CD14-positive monocyte (primary cell): ENCODE measurements at regions not wholly inside any gene's neighbourhood (a gene's known extent, or its start where the extent isn't known, plus 50 kb on each side); places are given as distances from the start of the nearest gene placed in this dataset.
"Not testable (repeated sequence)": the region's sequence is repeated elsewhere in the genome, so short reads cannot be mapped to it uniquely, and the experiment has no call there.

Source experiments
- DNase-seq, 3 donors: peaks; one replicate each; pipeline ENCODE4 v3.0.0-alpha.2; 2011 to 2022
- H2AFZ ChIP-seq: 2 replicates; pipeline ENCODE4 v1.6.0; 2012; ENCODE audit warnings: mild to moderate bottlenecking, low read depth, low read length, inconsistent platforms; ENCODE audit not compliant: insufficient read depth, poor library complexity, severe bottlenecking
- H3K27ac ChIP-seq, 2 donors: 1 replicate in 1 of 2; 2 replicates in 1 of 2; pipeline ENCODE4 v1.5.1; 2012 to 2013; ENCODE audit warnings: low read length in 2 of 2, control low read depth in 1 of 2, inconsistent platforms in 1 of 2, low read depth in 1 of 2, mild to moderate bottlenecking in 1 of 2
- H3K27me3 ChIP-seq, 2 donors: one replicate each; pipeline versions ENCODE4 v1.6.0 to v1.6.1; 2011 to 2013; ENCODE audit warnings: low read length in 2 of 2; ENCODE audit not compliant: control insufficient read depth in 2 of 2, insufficient read depth in 2 of 2
- H3K36me3 ChIP-seq, 2 donors: replicated peaks in 1 of 2; 1 replicate in 1 of 2; 2 replicates in 1 of 2; pipeline versions ENCODE4 v1.5.1 to v1.6.1; 2012 to 2013; ENCODE audit warnings: low read length in 2 of 2, control low read depth in 1 of 2, inconsistent platforms in 1 of 2, mild to moderate bottlenecking in 1 of 2; ENCODE audit not compliant: insufficient read depth in 2 of 2, control insufficient read depth in 1 of 2
- H3K4me1 ChIP-seq, 2 donors: 1 replicate in 1 of 2; 2 replicates in 1 of 2; pipeline versions ENCODE4 v1.5.1 to v1.6.1; 2012 to 2013; ENCODE audit warnings: low read length in 2 of 2, control low read depth in 1 of 2, inconsistent platforms in 1 of 2, mild to moderate bottlenecking in 1 of 2, moderate library complexity in 1 of 2; ENCODE audit not compliant: insufficient read depth in 2 of 2, control insufficient read depth in 1 of 2
- H3K4me2 ChIP-seq: replicated peaks from 2 replicates; pipeline ENCODE3; 2012; ENCODE audit warnings: low read length, moderate library complexity, mild to moderate bottlenecking; ENCODE audit not compliant: poor library complexity, severe bottlenecking; ENCODE audit errors: extremely low read depth
- H3K4me3 ChIP-seq, 3 experiments: fragments of 200-600 bp in 1 of 3; sonication (generic) in 1 of 3; replicated peaks in 1 of 3; 1 replicate in 2 of 3; 2 replicates in 1 of 3; pipeline ENCODE4 v1.5.1; 2011 to 2013; ENCODE audit warnings: low read length in 3 of 3, mild to moderate bottlenecking in 3 of 3, control low read depth in 2 of 3, low read depth in 2 of 3, inconsistent platforms in 1 of 3, moderate library complexity in 1 of 3
- H3K79me2 ChIP-seq: 2 replicates; pipeline ENCODE4 v1.6.0; 2012; ENCODE audit warnings: mild to moderate bottlenecking, control low read depth, inconsistent platforms, low read length, moderate library complexity; ENCODE audit not compliant: insufficient read depth
- H3K9ac ChIP-seq: 2 replicates; pipeline ENCODE4 v1.6.0; 2017; ENCODE audit warnings: low read length, mild to moderate bottlenecking; ENCODE audit not compliant: insufficient read depth, poor library complexity, severe bottlenecking
- H3K9me3 ChIP-seq, 2 donors: replicated peaks in 1 of 2; 1 replicate in 1 of 2; 2 replicates in 1 of 2; pipeline versions ENCODE4 v1.5.1 to v1.6.1; 2012 to 2013; ENCODE audit warnings: low read length in 2 of 2, control low read depth in 1 of 2; ENCODE audit not compliant: control insufficient read depth in 1 of 2, insufficient read depth in 1 of 2
- H4K20me1 ChIP-seq: 2 replicates; pipeline ENCODE4 v1.6.0; 2012; ENCODE audit warnings: mild to moderate bottlenecking, low read length, control low read depth, moderate library complexity; ENCODE audit not compliant: insufficient read depth
- H3K27ac Mint-ChIP-seq, 7 donors: one replicate each; pipeline ENCODE4 v1.8.0; 2020; ENCODE audit warnings: mild to moderate bottlenecking in 7 of 7, mixed read lengths in 7 of 7, moderate library complexity in 6 of 7, inconsistent platforms in 2 of 7
- H3K27me3 Mint-ChIP-seq, 3 donors: one replicate each; pipeline ENCODE4 v1.8.0; 2021 to 2022; ENCODE audit warnings: low read depth in 3 of 3, mild to moderate bottlenecking in 3 of 3, mixed read lengths in 3 of 3, moderate library complexity in 3 of 3, inconsistent platforms in 1 of 3
- H3K36me3 Mint-ChIP-seq, 2 donors: one replicate each; pipeline ENCODE4 v1.8.0; 2020; ENCODE audit warnings: mixed read lengths in 2 of 2, inconsistent platforms in 1 of 2, mild to moderate bottlenecking in 1 of 2
- H3K4me1 Mint-ChIP-seq: one replicate; pipeline ENCODE4 v1.8.0; 2020; ENCODE audit warnings: mild to moderate bottlenecking, mixed read lengths
- H3K4me3 Mint-ChIP-seq, 2 donors: one replicate each; pipeline ENCODE4 v1.8.0; 2020; ENCODE audit warnings: mild to moderate bottlenecking in 2 of 2, mixed read lengths in 2 of 2, moderate library complexity in 1 of 2
- H3K9me3 Mint-ChIP-seq, 7 donors: one replicate each; pipeline ENCODE4 v1.8.0; 2020 to 2022; ENCODE audit warnings: mixed read lengths in 7 of 7, mild to moderate bottlenecking in 6 of 7, moderate library complexity in 6 of 7, inconsistent platforms in 2 of 7
- CTCF ChIP-seq: fragments of 200-600 bp; IDR thresholded peaks from one replicate; pipeline ENCODE4 v1.8.0; 2022; ENCODE audit warnings: antibody characterized with exemption, mild to moderate bottlenecking
- WGBS: methylation state at CpG from one replicate; pipeline ENCODE4 v1.1.5; 2013; ENCODE audit warnings: missing lambda C conversion rate; ENCODE audit not compliant: insufficient coverage; 5-methylcytosine and 5-hydroxymethylcytosine counted together
- intact Hi-C, 2 donors: fragments of 100-400 bp; cut with micrococcal nuclease; formaldehyde crosslinking; loops; one replicate each; pipeline versions ENCODE4 v1.15.0 to v1.15.1; 2023

- 92% methylated on average over 2 of the region's 7 CpGs for WGBS
- H3K4me1 ChIP-seq: no peaks in the 10 kb centered on the region
- Mint-ChIP-seq H3K27me3 (peaks cover 0 to 3% (median 0%) of the 10 kb centered on the region in 3 donors), H3K4me1 (no peaks in the 10 kb centered on the region), H3K27ac (no peak overlapping the region), H3K36me3 (no peaks in the 10 kb centered on the region), H3K9me3 (peaks cover 0 to 2% (median 0%) of the 10 kb centered on the region in 7 donors), H3K4me3 (no peak overlapping the region)
- TF ChIP-seq CTCF: no peak
- H2AFZ ChIP-seq: no peak overlapping the region
- DNase-seq: no peak
- intact Hi-C loops: no loop called here
- no peak overlapping the region for H3K9ac ChIP-seq
- H3K4me3 ChIP-seq: no peak overlapping the region
- no peak overlapping the region for H3K27ac ChIP-seq
- no peaks in the 10 kb centered on the region for H3K79me2 ChIP-seq
- H3K36me3 ChIP-seq: no peaks in the 10 kb centered on the region
- H4K20me1 ChIP-seq: no peaks in the 10 kb centered on the region
- no peak overlapping the region for H3K4me2 ChIP-seq
- no peaks in the 10 kb centered on the region for H3K9me3 ChIP-seq
- H3K27me3 ChIP-seq: no peaks in the 10 kb centered on the region
Observed at GRCh38 chr20:53778736-53779135, 185.1 kb upstream of the ZNF217 start.

GRCh38 chr20:53778041-53778516, 184.4 kb upstream of the ZNF217 start:
- Histone ChIP-seq H4K20me1 (no peaks in the 10 kb centered on the region), H3K9ac (no peak overlapping the region), H3K4me1 (no peaks in the 10 kb centered on the region), H3K27me3 (no peaks in the 10 kb centered on the region), H3K36me3 (no peaks in the 10 kb centered on the region), H3K4me2 (no peak overlapping the region), H3K9me3 (no peaks in the 10 kb centered on the region), H3K79me2 (no peaks in the 10 kb centered on the region), H3K4me3 (no peak overlapping the region), H2AFZ (no peak overlapping the region), H3K27ac (no peak overlapping the region)
- H3K9me3 Mint-ChIP-seq: no peaks in the 10 kb centered on the region
- DNase-seq: no peak
- intact Hi-C loops: no loop called here
- no peaks in the 10 kb centered on the region for H3K4me1 Mint-ChIP-seq
- 97% methylated on average over 9 of the region's 9 CpGs for WGBS
- no peak overlapping the region for H3K27ac Mint-ChIP-seq
- no peak overlapping the region for H3K4me3 Mint-ChIP-seq
- H3K36me3 Mint-ChIP-seq: no peaks in the 10 kb centered on the region
- TF ChIP-seq CTCF: no peak
- peaks cover 0 to 3% (median 0%) of the 10 kb centered on the region in 3 donors for H3K27me3 Mint-ChIP-seq

GRCh38 chr20:53777402-53777801, 183.8 kb upstream of the ZNF217 start:
- H3K9me3 ChIP-seq, H3K36me3 Mint-ChIP-seq, H3K27me3 ChIP-seq, DNase-seq, H3K9ac ChIP-seq, H3K9me3 Mint-ChIP-seq, H3K4me1 ChIP-seq, intact Hi-C loops, H3K4me3 Mint-ChIP-seq, H3K36me3 ChIP-seq, H3K4me3 ChIP-seq, H4K20me1 ChIP-seq, H3K4me2 ChIP-seq, H3K27ac Mint-ChIP-seq, H3K27me3 Mint-ChIP-seq, H2AFZ ChIP-seq, H3K79me2 ChIP-seq, H3K4me1 Mint-ChIP-seq, H3K27ac ChIP-seq: not testable (repeated sequence)
- 100% methylated on average over 2 of the region's 7 CpGs for WGBS
